Neural progenitor cell (in vitro differentiated cells): ENCODE measurements at regions not wholly inside any gene's neighbourhood (a gene's known extent, or its start where the extent isn't known, plus 50 kb on each side); places are given as distances from the start of the nearest gene placed in this dataset.
"Not testable (repeated sequence)": the region's sequence is repeated elsewhere in the genome, so short reads cannot be mapped to it uniquely, and the experiment has no call there.

Experiments
- DNase-seq: peaks from one replicate; pipeline ENCODE4 v3.0.0-alpha.2; 2016; ENCODE audit warnings: low spot score
- H2AFZ ChIP-seq: fragments of 200-600 bp; sonication (generic); replicated peaks from 2 replicates; pipeline ENCODE4 v1.6.1; 2016; ENCODE audit warnings: antibody characterized with exemption
- H3F3A ChIP-seq: fragments of 200-600 bp; sonication (generic); 2 replicates; pipeline ENCODE4 v1.6.1; 2016; ENCODE audit warnings: antibody characterized with exemption, low read depth
- H3K27ac ChIP-seq: fragments of 200-600 bp; sonication (generic); 2 replicates; pipeline ENCODE4 v1.5.1; 2016; ENCODE audit warnings: mild to moderate bottlenecking
- H3K27me3 ChIP-seq: fragments of 200-600 bp; sonication (generic); 2 replicates; pipeline ENCODE4 v1.6.1; 2016; ENCODE audit warnings: mild to moderate bottlenecking, moderate library complexity
- H3K36me3 ChIP-seq: fragments of 200-600 bp; sonication (generic); 2 replicates; pipeline ENCODE4 v1.5.1; 2016
- H3K4me1 ChIP-seq: fragments of 200-600 bp; sonication (generic); 2 replicates; pipeline ENCODE4 v1.6.1; 2016; ENCODE audit warnings: mixed run types
- H3K4me2 ChIP-seq: fragments of 200-600 bp; sonication (generic); 2 replicates; pipeline ENCODE4 v1.6.1; 2016
- H3K4me3 ChIP-seq: fragments of 200-600 bp; sonication (generic); 2 replicates; pipeline ENCODE4 v1.5.1; 2016
- H3K79me2 ChIP-seq: fragments of 200-600 bp; sonication (generic); 2 replicates; pipeline ENCODE4 v1.6.1; 2016; ENCODE audit warnings: low read depth
- H3K9ac ChIP-seq: fragments of 200-600 bp; sonication (generic); 2 replicates; pipeline ENCODE4 v1.6.1; 2016
- H3K9me3 ChIP-seq: fragments of 200-600 bp; sonication (generic); 2 replicates; pipeline ENCODE4 v1.5.1; 2016; ENCODE audit warnings: low read depth
- H4K20me1 ChIP-seq: fragments of 200-600 bp; sonication (generic); 2 replicates; pipeline ENCODE4 v1.6.1; 2016; ENCODE audit warnings: low read depth
- H3K27ac Mint-ChIP-seq: 3 replicates; pipeline ENCODE4 v1.8.0; 2021; ENCODE audit warnings: mixed read lengths
- H3K27me3 Mint-ChIP-seq: 2 replicates; pipeline ENCODE4 v1.8.0; 2022; ENCODE audit warnings: low read depth, mild to moderate bottlenecking, inconsistent platforms, moderate library complexity, mixed read lengths; ENCODE audit not compliant: insufficient read depth
- H3K36me3 Mint-ChIP-seq: 3 replicates; pipeline ENCODE4 v1.8.0; 2021; ENCODE audit warnings: mixed read lengths
- H3K4me1 Mint-ChIP-seq: 3 replicates; pipeline ENCODE4 v1.8.0; 2021; ENCODE audit warnings: mixed read lengths
- H3K4me3 Mint-ChIP-seq: 3 replicates; pipeline ENCODE4 v1.8.0; 2021; ENCODE audit warnings: mild to moderate bottlenecking, moderate library complexity, mixed read lengths
- H3K9me3 Mint-ChIP-seq: 3 replicates; pipeline ENCODE4 v1.8.0; 2020; ENCODE audit warnings: mixed read lengths
- EZH2 ChIP-seq: fragments of 200-600 bp; sonication (generic); IDR thresholded peaks from 2 replicates; pipeline ENCODE4 v1.6.1; 2017; ENCODE audit warnings: antibody characterized with exemption, mild to moderate bottlenecking, moderate library complexity
- EZH2phosphoT487 ChIP-seq: fragments of 200-600 bp; sonication (generic); IDR thresholded peaks from 2 replicates; pipeline ENCODE4 v1.6.1; 2017; ENCODE audit warnings: antibody characterized with exemption
- TF ChIP-seq, protein P1 (sequence below): fragments of 200-600 bp; sonication (generic); IDR thresholded peaks from 2 replicates; pipeline ENCODE4 v1.5.1; 2017; ENCODE audit warnings: antibody characterized with exemption, mild to moderate bottlenecking

DNA sequence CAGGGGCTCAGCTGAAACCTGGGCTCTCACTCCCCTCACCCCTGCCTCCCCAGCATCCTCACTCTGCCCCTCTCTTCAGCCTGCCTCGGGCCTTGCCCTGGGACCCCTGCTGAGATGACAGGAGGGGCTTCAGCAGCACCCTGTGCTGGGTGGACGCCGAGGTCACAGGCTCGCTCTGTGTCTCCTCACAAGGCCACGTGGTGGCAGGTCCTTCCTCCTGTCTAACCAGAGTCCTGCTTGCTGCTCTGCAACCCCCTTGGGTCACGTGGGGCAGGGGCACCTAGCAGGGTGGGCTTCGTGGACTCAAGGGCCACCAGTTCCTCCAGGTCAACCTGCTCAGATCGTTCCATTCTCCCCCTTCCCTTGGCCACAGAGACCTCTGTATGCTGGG, 90.4 kb downstream of the TMEM121 start:
- H3K9me3 Mint-ChIP-seq = peaks cover 22% of the 10 kb centered on the region
- H3K4me1 ChIP-seq = no peaks in the 10 kb centered on the region
- no peak overlapping the region for H3K27ac Mint-ChIP-seq
- H3K4me2 ChIP-seq = no peak overlapping the region
- no peaks in the 10 kb centered on the region for H3F3A ChIP-seq
- no peaks in the 10 kb centered on the region for H4K20me1 ChIP-seq
- TF ChIP-seq EZH2 = no peak
- TF ChIP-seq, protein P1, sequence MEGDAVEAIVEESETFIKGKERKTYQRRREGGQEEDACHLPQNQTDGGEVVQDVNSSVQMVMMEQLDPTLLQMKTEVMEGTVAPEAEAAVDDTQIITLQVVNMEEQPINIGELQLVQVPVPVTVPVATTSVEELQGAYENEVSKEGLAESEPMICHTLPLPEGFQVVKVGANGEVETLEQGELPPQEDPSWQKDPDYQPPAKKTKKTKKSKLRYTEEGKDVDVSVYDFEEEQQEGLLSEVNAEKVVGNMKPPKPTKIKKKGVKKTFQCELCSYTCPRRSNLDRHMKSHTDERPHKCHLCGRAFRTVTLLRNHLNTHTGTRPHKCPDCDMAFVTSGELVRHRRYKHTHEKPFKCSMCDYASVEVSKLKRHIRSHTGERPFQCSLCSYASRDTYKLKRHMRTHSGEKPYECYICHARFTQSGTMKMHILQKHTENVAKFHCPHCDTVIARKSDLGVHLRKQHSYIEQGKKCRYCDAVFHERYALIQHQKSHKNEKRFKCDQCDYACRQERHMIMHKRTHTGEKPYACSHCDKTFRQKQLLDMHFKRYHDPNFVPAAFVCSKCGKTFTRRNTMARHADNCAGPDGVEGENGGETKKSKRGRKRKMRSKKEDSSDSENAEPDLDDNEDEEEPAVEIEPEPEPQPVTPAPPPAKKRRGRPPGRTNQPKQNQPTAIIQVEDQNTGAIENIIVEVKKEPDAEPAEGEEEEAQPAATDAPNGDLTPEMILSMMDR = no peak
- no peak for TF ChIP-seq EZH2phosphoT487
- peaks cover 3% of the 10 kb centered on the region for H3K27me3 Mint-ChIP-seq
- peaks cover 11% of the 10 kb centered on the region for H3K9me3 ChIP-seq
- no peak overlapping the region for H3K4me3 Mint-ChIP-seq
- no peaks in the 10 kb centered on the region for H3K79me2 ChIP-seq
- no peak for DNase-seq
- H3K9ac ChIP-seq = no peak overlapping the region
- H3K4me1 Mint-ChIP-seq = no peaks in the 10 kb centered on the region
- no peaks in the 10 kb centered on the region for H3K36me3 ChIP-seq
- no peak overlapping the region for H3K27ac ChIP-seq
- no peaks in the 10 kb centered on the region for H3K27me3 ChIP-seq
- H2AFZ ChIP-seq = no peak overlapping the region
- H3K4me3 ChIP-seq = no peak overlapping the region
- peaks cover 3% of the 10 kb centered on the region for H3K36me3 Mint-ChIP-seq

DNA sequence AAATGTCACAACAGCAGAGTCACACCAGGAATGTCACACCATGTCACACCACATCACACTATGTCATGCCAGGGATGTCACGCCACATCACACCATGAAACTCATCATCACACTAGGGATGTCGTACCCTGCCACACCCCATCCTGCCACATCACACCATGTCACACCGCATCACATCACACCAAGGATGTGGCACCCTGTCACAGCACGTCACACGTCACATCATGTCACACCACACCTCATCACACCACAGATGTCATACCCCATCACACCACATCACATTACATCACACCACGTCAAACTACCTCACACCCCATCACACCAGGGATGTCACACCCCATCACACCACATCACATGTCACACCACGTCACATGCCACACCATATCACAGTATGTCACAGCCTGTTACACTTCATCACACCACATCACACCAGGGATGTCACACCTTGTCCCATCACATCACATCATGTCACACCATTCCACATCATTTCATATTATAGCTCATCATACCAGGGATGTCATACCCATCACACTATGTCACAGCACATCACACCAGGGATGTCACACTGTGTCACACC, 90.9 kb downstream of the TMEM121 start:
- Histone ChIP-seq H3K4me2 (no peak overlapping the region), H3K9ac (no peak overlapping the region), H3K9me3 (peaks cover 11% of the 10 kb centered on the region), H3K27ac (no peak overlapping the region), H3K4me3 (no peak overlapping the region), H3F3A (no peaks in the 10 kb centered on the region), H3K79me2 (no peaks in the 10 kb centered on the region), H3K27me3 (no peaks in the 10 kb centered on the region), H3K36me3 (no peaks in the 10 kb centered on the region), H2AFZ (no peak overlapping the region), H3K4me1 (no peaks in the 10 kb centered on the region), H4K20me1 (no peaks in the 10 kb centered on the region)
- no peak for DNase-seq
- H3K4me3 Mint-ChIP-seq = no peak overlapping the region
- no peaks in the 10 kb centered on the region for H3K4me1 Mint-ChIP-seq
- no peak overlapping the region for H3K27ac Mint-ChIP-seq
- no peak for TF ChIP-seq EZH2
- TF ChIP-seq, protein P1 = no peak
- no peak for TF ChIP-seq EZH2phosphoT487
- H3K9me3 Mint-ChIP-seq = peaks cover 22% of the 10 kb centered on the region
- peaks cover 3% of the 10 kb centered on the region for H3K27me3 Mint-ChIP-seq
- peaks cover 3% of the 10 kb centered on the region for H3K36me3 Mint-ChIP-seq

DNA sequence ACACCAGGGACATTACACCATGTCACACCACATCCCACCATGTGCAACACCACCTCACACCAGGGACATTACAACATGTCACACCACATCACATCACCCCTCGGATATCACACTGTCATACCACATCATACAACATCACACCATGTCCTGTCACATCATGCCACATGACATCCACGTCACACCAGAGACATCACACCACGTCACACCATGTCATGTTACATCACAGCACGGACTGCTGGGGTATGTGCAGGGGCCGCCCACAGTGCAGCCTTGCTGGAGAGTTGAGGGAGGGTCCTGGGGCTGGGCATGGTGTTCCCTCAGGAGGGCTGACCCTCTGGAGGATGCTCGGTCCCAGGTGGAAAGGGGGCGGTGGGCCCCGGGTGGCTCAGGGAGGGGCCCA, 91.4 kb downstream of the TMEM121 start:
- H3F3A ChIP-seq, H4K20me1 ChIP-seq, H3K4me1 Mint-ChIP-seq, H3K9ac ChIP-seq, H3K4me2 ChIP-seq, H3K27ac Mint-ChIP-seq, H3K9me3 ChIP-seq, H3K27me3 Mint-ChIP-seq, H3K36me3 ChIP-seq, H3K79me2 ChIP-seq, H2AFZ ChIP-seq, H3K27me3 ChIP-seq, H3K4me3 Mint-ChIP-seq, H3K27ac ChIP-seq, H3K36me3 Mint-ChIP-seq, H3K4me3 ChIP-seq, DNase-seq, H3K4me1 ChIP-seq: not testable (repeated sequence)
- H3K9me3 Mint-ChIP-seq = peaks cover 26% of the 10 kb centered on the region

DNA sequence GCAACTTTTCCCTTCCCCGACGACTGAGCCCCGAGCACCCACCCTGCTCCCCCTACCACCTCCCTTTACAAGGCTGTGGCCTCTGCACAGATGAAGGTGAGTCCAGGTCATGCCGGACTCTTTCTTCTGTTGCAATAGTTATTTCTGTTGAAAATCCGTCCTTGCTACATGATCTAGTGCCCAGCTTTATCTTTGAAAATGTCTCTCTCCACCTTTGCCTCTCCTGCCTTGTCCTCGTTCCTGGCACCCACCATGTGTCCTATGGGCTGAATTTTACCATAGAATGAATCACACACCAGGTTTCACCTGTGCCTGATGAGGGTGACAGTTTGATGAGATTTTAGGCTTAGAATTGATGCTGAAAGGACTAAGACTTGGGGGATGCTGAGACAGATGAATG, 92.9 kb downstream of the TMEM121 start:
- H3K4me3 ChIP-seq, DNase-seq, H3K27ac ChIP-seq, H3K9me3 ChIP-seq, H3K27ac Mint-ChIP-seq, H3K9ac ChIP-seq, H3F3A ChIP-seq, H2AFZ ChIP-seq, H3K36me3 Mint-ChIP-seq, H3K4me2 ChIP-seq, H3K79me2 ChIP-seq, H3K27me3 Mint-ChIP-seq, H3K4me1 ChIP-seq, H3K36me3 ChIP-seq, H4K20me1 ChIP-seq, H3K4me3 Mint-ChIP-seq, H3K27me3 ChIP-seq, H3K4me1 Mint-ChIP-seq: not testable (repeated sequence)
- H3K9me3 Mint-ChIP-seq = peaks cover 28% of the 10 kb centered on the region

DNA sequence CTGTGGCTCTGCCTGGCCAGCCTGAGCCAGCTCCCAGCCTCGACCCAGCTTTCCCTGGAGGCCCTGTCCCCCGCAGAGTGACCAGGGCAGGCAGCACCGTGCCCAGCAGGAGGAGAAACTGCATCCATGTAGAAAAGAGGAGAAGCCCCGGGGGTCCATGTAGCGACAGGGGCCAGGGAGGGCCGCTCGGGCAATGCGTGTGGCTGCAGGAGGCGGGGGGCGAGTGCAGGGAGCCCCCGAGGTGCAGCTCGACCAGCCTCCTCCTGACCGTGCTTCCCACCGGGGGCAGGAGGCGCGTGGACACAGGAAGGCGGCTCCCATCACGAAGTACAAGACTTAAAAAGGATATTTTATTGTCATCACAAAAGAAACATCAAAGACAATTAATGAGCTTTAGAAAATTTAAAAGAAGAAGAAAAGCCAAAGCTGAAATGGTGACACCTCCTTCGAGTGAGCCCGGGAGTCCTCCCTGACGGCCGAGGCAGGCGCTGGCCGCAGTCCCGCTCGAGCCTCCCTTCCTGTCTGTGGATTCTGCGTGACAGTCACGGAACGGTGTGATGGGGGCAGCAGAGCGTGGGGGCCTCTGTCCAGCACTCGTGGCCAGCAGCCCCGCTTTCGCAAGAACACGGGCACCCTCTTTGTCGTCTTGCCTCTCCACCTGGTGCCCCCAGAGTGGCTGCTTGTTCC, 93.9 kb downstream of the TMEM121 start:
- not testable (repeated sequence) for H3K4me1 Mint-ChIP-seq, H3K4me1 ChIP-seq, H3K36me3 Mint-ChIP-seq, H3K27me3 Mint-ChIP-seq, H3K27me3 ChIP-seq, H4K20me1 ChIP-seq, H3K9ac ChIP-seq, H3K27ac ChIP-seq, H3K4me2 ChIP-seq, H3K27ac Mint-ChIP-seq, H3K4me3 ChIP-seq, H3K79me2 ChIP-seq, DNase-seq, H2AFZ ChIP-seq, H3F3A ChIP-seq, H3K36me3 ChIP-seq, H3K9me3 ChIP-seq, H3K4me3 Mint-ChIP-seq
- peaks cover 38% of the 10 kb centered on the region for H3K9me3 Mint-ChIP-seq

DNA sequence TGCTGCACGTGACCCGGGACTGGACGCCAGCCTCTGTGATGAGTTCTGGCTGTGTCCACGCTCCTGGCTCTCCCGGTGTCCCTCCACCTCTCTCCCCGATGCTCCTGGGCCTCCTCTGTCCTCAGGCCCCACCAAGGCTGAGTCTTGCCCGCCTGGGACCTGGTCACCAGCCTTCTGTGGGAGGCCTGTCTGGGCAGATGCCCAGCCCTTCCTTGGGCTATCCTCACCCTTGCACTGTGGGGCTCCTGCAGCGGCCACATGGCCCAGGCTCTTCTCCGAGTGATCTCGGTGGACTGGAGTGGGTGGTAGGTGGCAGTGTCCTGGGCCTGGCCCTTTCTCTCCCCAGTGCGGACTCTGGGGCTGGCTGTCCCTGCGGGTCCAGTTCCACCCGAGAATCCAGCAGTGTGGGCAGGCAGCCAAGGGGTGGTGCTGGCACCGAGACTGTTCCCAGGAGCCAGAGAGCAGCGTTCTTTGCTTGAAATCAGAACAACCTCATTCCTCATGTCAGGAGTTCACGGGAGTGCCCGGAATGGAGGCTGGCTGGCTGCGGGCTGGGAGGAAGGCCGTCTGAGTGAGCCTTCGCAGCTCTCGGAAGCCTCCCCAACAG, 94.6 kb downstream of the TMEM121 start:
- not testable (repeated sequence) for H3K9me3 ChIP-seq, H3K36me3 Mint-ChIP-seq

More for the DNA sequence above, 94.6 kb downstream of the TMEM121 start:
- H3K79me2 ChIP-seq, H3K36me3 ChIP-seq, H3K27ac Mint-ChIP-seq, H2AFZ ChIP-seq, H4K20me1 ChIP-seq, H3K4me1 Mint-ChIP-seq, H3K4me3 ChIP-seq, H3F3A ChIP-seq, H3K4me1 ChIP-seq, H3K9ac ChIP-seq, H3K4me2 ChIP-seq, DNase-seq, H3K27me3 ChIP-seq, H3K27ac ChIP-seq, H3K4me3 Mint-ChIP-seq, H3K27me3 Mint-ChIP-seq: not testable (repeated sequence)
- peaks cover 39% of the 10 kb centered on the region for H3K9me3 Mint-ChIP-seq
